ENCODE measurements at regions not wholly inside any gene's neighbourhood (a gene's known extent, or its start where the extent isn't known, plus 50 kb on each side); places are given as distances from the start of the nearest gene placed in this dataset.
"Not testable (repeated sequence)": the region's sequence is repeated elsewhere in the genome, so short reads cannot be mapped to it uniquely, and the experiment has no call there.

- no peak for DNase-seq (ENCODE audit: low read depth)
These were observed 1363.5 kb upstream of the PCDH20 start for GRCh38 chr13:62779161-62779560.

- no peak for DNase-seq (ENCODE audit: low read depth)
These were observed 1351.8 kb upstream of the PCDH20 start for GRCh38 chr13:62767473-62767872.

GRCh38 chr13:62760724-62761123 is 1345.1 kb upstream of the PCDH20 start:
- DNase-seq (ENCODE audit: low read depth): no peak

GRCh38 chr13:62747629-62748028 is 1332.0 kb upstream of the PCDH20 start:
- DNase-seq (ENCODE audit: low read depth): no peak

GRCh38 chr13:62747152-62747551 is 1331.5 kb upstream of the PCDH20 start:
- DNase-seq (ENCODE audit: low read depth): no peak

- not testable (repeated sequence) for DNase-seq (ENCODE audit: low read depth)
These were observed 1314.1 kb upstream of the PCDH20 start for GRCh38 chr13:62729746-62730145.

- DNase-seq (ENCODE audit: low read depth): no peak
These were observed 1306.2 kb upstream of the PCDH20 start for GRCh38 chr13:62721893-62722292.

- DNase-seq (ENCODE audit: low read depth): not testable (repeated sequence)
These were observed 1296.3 kb upstream of the PCDH20 start for GRCh38 chr13:62711948-62712347.

GRCh38 chr13:62710787-62711186 is 1295.1 kb upstream of the PCDH20 start:
- no peak for DNase-seq (ENCODE audit: low read depth)

- no peak for DNase-seq (ENCODE audit: low read depth)
These were observed 1290.4 kb upstream of the PCDH20 start for GRCh38 chr13:62706048-62706447.

- DNase-seq (ENCODE audit: low read depth): no peak
These were observed 1289.2 kb upstream of the PCDH20 start for GRCh38 chr13:62704875-62705274.

GRCh38 chr13:62702502-62702901 is 1286.9 kb upstream of the PCDH20 start:
- no peak for DNase-seq (ENCODE audit: low read depth)

- DNase-seq (ENCODE audit: low read depth): no peak
These were observed 1282.1 kb upstream of the PCDH20 start for GRCh38 chr13:62697701-62698100.

- DNase-seq (ENCODE audit: low read depth): no peak
These were observed 1280.8 kb upstream of the PCDH20 start for GRCh38 chr13:62696490-62696889.

- no peak for DNase-seq (ENCODE audit: low read depth)
These were observed 1272.1 kb upstream of the PCDH20 start for GRCh38 chr13:62687732-62688131.

GRCh38 chr13:62684359-62684758 is 1268.7 kb upstream of the PCDH20 start:
- DNase-seq (ENCODE audit: low read depth): no peak

- no peak for DNase-seq (ENCODE audit: low read depth)
These were observed 1267.1 kb upstream of the PCDH20 start for GRCh38 chr13:62682788-62683187.

- no peak for DNase-seq (ENCODE audit: low read depth)
These were observed 1262.4 kb upstream of the PCDH20 start for GRCh38 chr13:62678039-62678438.

- DNase-seq (ENCODE audit: low read depth): no peak
These were observed 1248.1 kb upstream of the PCDH20 start for GRCh38 chr13:62663767-62664166.

- no peak for DNase-seq (ENCODE audit: low read depth)
These were observed 1243.7 kb upstream of the PCDH20 start for GRCh38 chr13:62659365-62659764.

GRCh38 chr13:62653371-62653770 is 1237.7 kb upstream of the PCDH20 start:
- DNase-seq (ENCODE audit: low read depth): no peak

- DNase-seq (ENCODE audit: low read depth): no peak
These were observed 1228.3 kb upstream of the PCDH20 start for GRCh38 chr13:62643799-62644524.

- no peak for DNase-seq (ENCODE audit: low read depth)
These were observed 1227.4 kb upstream of the PCDH20 start for GRCh38 chr13:62643007-62643483.
